HCT116 (cell line): ENCODE measurements at regions not wholly inside any gene's neighbourhood (a gene's known extent, or its start where the extent isn't known, plus 50 kb on each side); places are given as distances from the start of the nearest gene placed in this dataset.

Source experiments
- ATAC-seq: fragments of 200-7000 bp; cut with Tn5 transposase; 2 replicates; pipeline ENCODE4 v1.9.1; 2020; ENCODE audit warnings: mild to moderate bottlenecking, moderate library complexity
- BruUV-seq: library from RNA; stranded (reverse); fragments of 400-500 nt; replicated peaks from 2 replicates; lab custom pipeline; 2021; lab: Mats Ljungman, UMichigan
- CTCF ChIA-PET: fragments of 300-600 bp; sonication (Branson Sonifier 250); formaldehyde crosslinking; loops from one replicate; lab custom pipeline; 2021; ENCODE audit warnings: antibody characterized with exemption; lab: Charles Lee
- POLR2A ChIA-PET: fragments of 300-600, 350-600 bp; sonication (Branson Sonifier 250); formaldehyde crosslinking; loops from one replicate; lab custom pipeline; 2021; ENCODE audit warnings: antibody characterized with exemption; lab: Charles Lee
- RAD21 ChIA-PET, 2 experiments: fragments of 300-600 bp; sonication (Branson Sonifier 250); formaldehyde crosslinking; loops; one replicate each; lab custom pipeline; 2023; ENCODE audit warnings: low total read pairs in 2 of 2; ENCODE audit not compliant: uncharacterized antibody in 2 of 2, unreplicated experiment in 2 of 2, low non-redundant PET in 1 of 2; lab: Charles Lee
- DNase-seq: peaks from one replicate; pipeline ENCODE4 v3.0.0-alpha.2; 2010; ENCODE audit warnings: low read depth, low spot score
- H2AFZ ChIP-seq: fragments of 200-600 bp; shearing (Covaris generic), sonication (generic); 2 replicates; pipeline ENCODE4 v1.6.1; 2017; ENCODE audit warnings: low read depth, mixed run types, mixed read lengths, antibody characterized with exemption, low read length; ENCODE audit not compliant: poor library complexity, severe bottlenecking
- H3K27ac ChIP-seq: 2 replicates; pipeline ENCODE4 v1.5.1; 2012; ENCODE audit warnings: low read depth, low read length
- H3K27me3 ChIP-seq: fragments of 200-600 bp; sonication (generic); 2 replicates; pipeline ENCODE4 v1.6.1; 2016; ENCODE audit warnings: mixed run types, low read length, mixed read lengths; ENCODE audit not compliant: insufficient read depth
- H3K36me3 ChIP-seq, 2 experiments: fragments of 200-500 bp in 1 of 2; fragments of 200-600 bp in 1 of 2; sonication (Bioruptor generic) in 1 of 2; sonication (generic) in 1 of 2; 2 replicates each; pipeline versions ENCODE4 v1.5.1 to v1.6.1; 2014 to 2016; ENCODE audit warnings: low read length in 2 of 2, inconsistent platforms in 1 of 2, mixed read lengths in 1 of 2, mixed run types in 1 of 2; ENCODE audit not compliant: insufficient read depth in 2 of 2, control insufficient read depth in 1 of 2
- H3K4me1 ChIP-seq, 2 experiments: fragments of 200-600 bp in 1 of 2; sonication (generic) in 1 of 2; 2 replicates each; pipeline versions ENCODE4 v1.5.1 to v1.6.1; 2012 to 2017; ENCODE audit warnings: low read length in 2 of 2, inconsistent platforms in 1 of 2, mild to moderate bottlenecking in 1 of 2, mixed read lengths in 1 of 2, mixed run types in 1 of 2, moderate library complexity in 1 of 2; ENCODE audit not compliant: insufficient read depth in 2 of 2, control insufficient read depth in 1 of 2
- H3K4me2 ChIP-seq: fragments of 200-600 bp; sonication (generic); 2 replicates; pipeline ENCODE4 v1.6.1; 2017; ENCODE audit warnings: mixed run types, low read length, mixed read lengths
- H3K4me3 ChIP-seq, 2 experiments: fragments of 200-600 bp in 1 of 2; sonication (generic) in 1 of 2; replicated peaks in 1 of 2; 2 replicates each; pipeline ENCODE4 v1.5.1; 2011 to 2016; ENCODE audit warnings: low read length in 2 of 2, control low read depth in 1 of 2, low read depth in 1 of 2, mild to moderate bottlenecking in 1 of 2, mixed read lengths in 1 of 2, mixed run types in 1 of 2
- H3K79me2 ChIP-seq: fragments of 200-600 bp; sonication (generic); 2 replicates; pipeline ENCODE4 v1.6.1; 2017; ENCODE audit warnings: mild to moderate bottlenecking, mixed run types, low read length, moderate library complexity, mixed read lengths; ENCODE audit not compliant: insufficient read depth
- H3K9ac ChIP-seq: fragments of 200-600 bp; sonication (generic); 2 replicates; pipeline ENCODE4 v1.6.1; 2016; ENCODE audit warnings: low read length, mixed read lengths
- H3K9me2 ChIP-seq: fragments of 200-600 bp; sonication (generic), shearing (Covaris generic); 2 replicates; pipeline ENCODE4 v1.6.1; 2017; ENCODE audit warnings: mixed run types, mild to moderate bottlenecking, moderate library complexity; ENCODE audit not compliant: insufficient read depth
- H3K9me3 ChIP-seq, 2 experiments: fragments of 200-500 bp in 1 of 2; fragments of 200-600 bp in 1 of 2; sonication (Bioruptor generic) in 1 of 2; sonication (generic) in 1 of 2; 2 replicates each; pipeline ENCODE4 v1.6.1; 2014 to 2017; ENCODE audit warnings: low read length in 2 of 2, mixed read lengths in 2 of 2, inconsistent platforms in 1 of 2, low read depth in 1 of 2, mild to moderate bottlenecking in 1 of 2, mixed run types in 1 of 2, moderate library complexity in 1 of 2; ENCODE audit not compliant: control insufficient read depth in 1 of 2, insufficient read depth in 1 of 2
- H4K20me1 ChIP-seq: fragments of 200-600 bp; sonication (generic), shearing (Covaris generic); 2 replicates; pipeline ENCODE4 v1.6.1; 2017; ENCODE audit warnings: mixed run types, mild to moderate bottlenecking, moderate library complexity; ENCODE audit not compliant: insufficient read depth
- CBX3 ChIP-seq: IDR thresholded peaks from 2 replicates; pipeline ENCODE4 v1.6.1; 2012; ENCODE audit warnings: low read depth
- CEBPB ChIP-seq: IDR thresholded peaks from 2 replicates; pipeline ENCODE4 v1.6.1; 2012; ENCODE audit warnings: low read depth
- JUND ChIP-seq: IDR thresholded peaks from 2 replicates; pipeline ENCODE4 v1.6.1; 2012
- MAX ChIP-seq: IDR thresholded peaks from 2 replicates; pipeline ENCODE4 v1.6.1; 2012
- POLR2A ChIP-seq: IDR thresholded peaks from 2 replicates; pipeline ENCODE4 v1.7.0; 2011; ENCODE audit warnings: borderline replicate concordance; ENCODE audit not compliant: insufficient read depth, insufficient read length; ENCODE audit errors: extremely low read depth
- SRF ChIP-seq: IDR thresholded peaks from 2 replicates; pipeline ENCODE4 v1.6.1; 2012; ENCODE audit warnings: low read depth
- ZFX ChIP-seq: fragments of 450-650 bp; IDR thresholded peaks from 2 replicates; pipeline ENCODE4 v1.6.1; 2017
- intact Hi-C: fragments of 100-400 bp; cut with micrococcal nuclease; formaldehyde crosslinking; loops from 2 replicates; pipeline ENCODE4 v1.10.0; 2022
- TF ChIP-seq, protein P1 (sequence below): IDR thresholded peaks from 2 replicates; pipeline ENCODE4 v1.6.1; 2011; ENCODE audit warnings: mild to moderate bottlenecking, low read length, moderate library complexity; ENCODE audit not compliant: insufficient replicate concordance; ENCODE audit errors: extremely low read depth
- TF ChIP-seq, protein P2 (sequence below), 3 experiments: fragments of 200-600 bp in 1 of 3; sonication (generic) in 1 of 3; IDR thresholded peaks in 2 of 3; conservative IDR thresholded peaks in 1 of 3; 2 replicates each; pipeline ENCODE4 v1.5.1; 2012 to 2017; ENCODE audit warnings: low read depth in 2 of 3, low read length in 2 of 3, antibody characterized with exemption in 1 of 3, borderline replicate concordance in 1 of 3, control low read depth in 1 of 3, mild to moderate bottlenecking in 1 of 3, mixed read lengths in 1 of 3, mixed run types in 1 of 3, moderate library complexity in 1 of 3; ENCODE audit not compliant: insufficient read depth in 1 of 3

DNA sequence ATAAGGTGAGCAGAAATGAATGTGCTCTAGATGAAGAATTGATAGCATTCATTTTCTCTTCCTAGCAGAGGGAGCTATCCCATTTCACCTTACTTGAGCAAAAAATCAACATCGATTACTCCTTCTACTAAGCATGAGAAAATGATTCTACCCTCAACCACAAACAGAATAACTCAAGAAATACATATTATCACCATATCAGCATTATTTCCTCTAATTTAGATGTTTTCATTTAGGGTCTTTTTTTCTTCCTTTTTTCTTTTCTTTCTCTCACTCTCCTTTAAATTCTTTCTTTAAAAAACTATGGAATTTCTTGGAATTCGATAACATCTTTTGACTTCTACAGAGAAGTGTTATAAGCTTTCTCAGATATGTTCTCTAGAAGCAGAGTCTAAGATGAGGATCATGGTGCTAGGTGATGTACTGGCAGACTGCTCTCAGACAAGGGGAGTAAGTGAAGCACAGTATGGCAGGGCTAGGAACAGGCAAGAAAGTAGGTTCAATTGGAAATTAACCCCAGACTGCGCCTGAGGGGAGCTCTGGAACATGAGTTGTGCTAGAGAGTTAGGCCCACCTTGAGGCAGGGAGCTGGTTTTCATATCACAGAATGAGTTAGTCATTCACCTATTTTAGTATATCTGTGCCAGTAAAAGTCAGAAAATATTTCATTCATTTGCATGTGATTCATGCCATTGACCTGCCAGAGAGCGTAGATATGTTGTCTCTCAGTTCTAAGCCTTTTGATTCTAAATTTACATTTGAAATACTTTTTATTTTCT, 279.2 kb upstream of the KCNH8 start:
- TF ChIP-seq CBX3 (no peak), CEBPB (no peak), MAX (no peak), JUND (no peak), POLR2A (no peak), SRF (no peak), ZFX (no peak)
- TF ChIP-seq, protein P1, sequence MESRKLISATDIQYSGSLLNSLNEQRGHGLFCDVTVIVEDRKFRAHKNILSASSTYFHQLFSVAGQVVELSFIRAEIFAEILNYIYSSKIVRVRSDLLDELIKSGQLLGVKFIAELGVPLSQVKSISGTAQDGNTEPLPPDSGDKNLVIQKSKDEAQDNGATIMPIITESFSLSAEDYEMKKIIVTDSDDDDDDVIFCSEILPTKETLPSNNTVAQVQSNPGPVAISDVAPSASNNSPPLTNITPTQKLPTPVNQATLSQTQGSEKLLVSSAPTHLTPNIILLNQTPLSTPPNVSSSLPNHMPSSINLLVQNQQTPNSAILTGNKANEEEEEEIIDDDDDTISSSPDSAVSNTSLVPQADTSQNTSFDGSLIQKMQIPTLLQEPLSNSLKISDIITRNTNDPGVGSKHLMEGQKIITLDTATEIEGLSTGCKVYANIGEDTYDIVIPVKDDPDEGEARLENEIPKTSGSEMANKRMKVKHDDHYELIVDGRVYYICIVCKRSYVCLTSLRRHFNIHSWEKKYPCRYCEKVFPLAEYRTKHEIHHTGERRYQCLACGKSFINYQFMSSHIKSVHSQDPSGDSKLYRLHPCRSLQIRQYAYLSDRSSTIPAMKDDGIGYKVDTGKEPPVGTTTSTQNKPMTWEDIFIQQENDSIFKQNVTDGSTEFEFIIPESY = no peak
- no peaks in the 10 kb centered on the region for H4K20me1 ChIP-seq
- intact Hi-C loops = no loop called here
- H3K9me2 ChIP-seq = no peaks in the 10 kb centered on the region
- H3K9me3 ChIP-seq = 0 out of 4 replicates have a peak, but pooled peaks cover 0 to 3% of the 10 kb centered on the region in 2 experiments
- no peak overlapping the region for H3K27ac ChIP-seq
- H3K4me2 ChIP-seq = no peak overlapping the region
- no peaks in the 10 kb centered on the region for H3K79me2 ChIP-seq
- ChIA-PET POLR2A (no interaction called here), RAD21 (no interaction called here), CTCF (no interaction called here)
- no peaks in the 10 kb centered on the region for H3K4me1 ChIP-seq
- H3K27me3 ChIP-seq = no peaks in the 10 kb centered on the region
- H3K36me3 ChIP-seq = no peaks in the 10 kb centered on the region
- H3K9ac ChIP-seq = no peak overlapping the region
- ATAC-seq (no peak), DNase-seq (no peak)
- H3K4me3 ChIP-seq = no peak overlapping the region
- no peak overlapping the region for H2AFZ ChIP-seq
- no TSS peak for BruUV-seq

GRCh38 chr3:18866899-18867298, 281.4 kb upstream of the KCNH8 start:
- Histone ChIP-seq H3K27me3 (no peaks in the 10 kb centered on the region), H3K9me3 (0 out of 4 replicates have a peak, but pooled peaks cover 0 to 3% of the 10 kb centered on the region in 2 experiments), H3K4me3 (no peak overlapping the region), H3K9ac (no peak overlapping the region), H2AFZ (no peak overlapping the region), H3K27ac (no peak overlapping the region), H3K9me2 (no peaks in the 10 kb centered on the region), H4K20me1 (no peaks in the 10 kb centered on the region)
- CTCF ChIA-PET = no interaction called here
- POLR2A ChIA-PET = no interaction called here
- RAD21 ChIA-PET = no interaction called here
- no peak for ATAC-seq
- TF ChIP-seq, protein P2, sequence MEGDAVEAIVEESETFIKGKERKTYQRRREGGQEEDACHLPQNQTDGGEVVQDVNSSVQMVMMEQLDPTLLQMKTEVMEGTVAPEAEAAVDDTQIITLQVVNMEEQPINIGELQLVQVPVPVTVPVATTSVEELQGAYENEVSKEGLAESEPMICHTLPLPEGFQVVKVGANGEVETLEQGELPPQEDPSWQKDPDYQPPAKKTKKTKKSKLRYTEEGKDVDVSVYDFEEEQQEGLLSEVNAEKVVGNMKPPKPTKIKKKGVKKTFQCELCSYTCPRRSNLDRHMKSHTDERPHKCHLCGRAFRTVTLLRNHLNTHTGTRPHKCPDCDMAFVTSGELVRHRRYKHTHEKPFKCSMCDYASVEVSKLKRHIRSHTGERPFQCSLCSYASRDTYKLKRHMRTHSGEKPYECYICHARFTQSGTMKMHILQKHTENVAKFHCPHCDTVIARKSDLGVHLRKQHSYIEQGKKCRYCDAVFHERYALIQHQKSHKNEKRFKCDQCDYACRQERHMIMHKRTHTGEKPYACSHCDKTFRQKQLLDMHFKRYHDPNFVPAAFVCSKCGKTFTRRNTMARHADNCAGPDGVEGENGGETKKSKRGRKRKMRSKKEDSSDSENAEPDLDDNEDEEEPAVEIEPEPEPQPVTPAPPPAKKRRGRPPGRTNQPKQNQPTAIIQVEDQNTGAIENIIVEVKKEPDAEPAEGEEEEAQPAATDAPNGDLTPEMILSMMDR (IDR thresholded peaks at IDR 0.05 in 2 of 3, conservative IDR thresholded peaks at IDR 0.05 in 1 of 3; ENCODE audit: borderline replicate concordance in 1 of 3, insufficient read depth in 1 of 3, low read depth in 2 of 3, low read length in 2 of 3) = no peak
- TF ChIP-seq MAX = no peak
- no peak for TF ChIP-seq ZFX
- TF ChIP-seq, all 23 proteins: peak for 0
- intact Hi-C loops = no loop called here
- Histone ChIP-seq H3K4me1 (no peaks in the 10 kb centered on the region), H3K36me3 (no peaks in the 10 kb centered on the region), H3K79me2 (no peaks in the 10 kb centered on the region), H3K4me2 (no peak overlapping the region)
- BruUV-seq = no TSS peak
- DNase-seq = no peak
